ENCODE measurements at regions not wholly inside any gene's neighbourhood (a gene's known extent, or its start where the extent isn't known, plus 50 kb on each side); places are given as distances from the start of the nearest gene placed in this dataset.

DNA sequence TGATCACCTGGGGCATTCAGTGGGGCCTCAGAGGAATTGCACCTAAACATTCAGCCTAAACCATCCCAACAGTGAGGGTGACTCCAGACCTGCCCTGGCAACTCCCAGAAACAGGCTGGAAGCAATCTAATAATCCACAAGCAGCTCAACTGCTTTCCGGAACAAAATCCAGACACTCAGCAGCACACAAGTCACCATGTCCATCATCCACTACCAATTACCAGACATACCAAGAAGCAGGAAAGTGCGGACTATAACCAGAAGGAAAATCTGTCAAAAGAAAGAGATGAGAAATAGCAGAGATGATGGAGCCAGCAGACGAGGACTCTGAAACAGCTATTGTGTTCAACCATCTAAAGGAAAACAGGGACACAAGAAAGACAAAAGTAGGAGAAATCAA, 342.6 kb upstream of the ZMIZ1 start:
- TF ChIP-seq ZFX (IDR thresholded peaks at IDR 0.05; ENCODE audit: borderline replicate concordance) = no peak
- TF ChIP-seq, protein P1, sequence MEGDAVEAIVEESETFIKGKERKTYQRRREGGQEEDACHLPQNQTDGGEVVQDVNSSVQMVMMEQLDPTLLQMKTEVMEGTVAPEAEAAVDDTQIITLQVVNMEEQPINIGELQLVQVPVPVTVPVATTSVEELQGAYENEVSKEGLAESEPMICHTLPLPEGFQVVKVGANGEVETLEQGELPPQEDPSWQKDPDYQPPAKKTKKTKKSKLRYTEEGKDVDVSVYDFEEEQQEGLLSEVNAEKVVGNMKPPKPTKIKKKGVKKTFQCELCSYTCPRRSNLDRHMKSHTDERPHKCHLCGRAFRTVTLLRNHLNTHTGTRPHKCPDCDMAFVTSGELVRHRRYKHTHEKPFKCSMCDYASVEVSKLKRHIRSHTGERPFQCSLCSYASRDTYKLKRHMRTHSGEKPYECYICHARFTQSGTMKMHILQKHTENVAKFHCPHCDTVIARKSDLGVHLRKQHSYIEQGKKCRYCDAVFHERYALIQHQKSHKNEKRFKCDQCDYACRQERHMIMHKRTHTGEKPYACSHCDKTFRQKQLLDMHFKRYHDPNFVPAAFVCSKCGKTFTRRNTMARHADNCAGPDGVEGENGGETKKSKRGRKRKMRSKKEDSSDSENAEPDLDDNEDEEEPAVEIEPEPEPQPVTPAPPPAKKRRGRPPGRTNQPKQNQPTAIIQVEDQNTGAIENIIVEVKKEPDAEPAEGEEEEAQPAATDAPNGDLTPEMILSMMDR (IDR thresholded peaks at IDR 0.05) = no peak
- no peak overlapping the region for H3K27ac ChIP-seq

- TF ChIP-seq, protein P1 (IDR thresholded peaks at IDR 0.05) = no peak
- no peak for TF ChIP-seq ZFX (IDR thresholded peaks at IDR 0.05; ENCODE audit: borderline replicate concordance)
- H3K27ac ChIP-seq = no peak overlapping the region
Observed at GRCh38 chr10:78727251-78727650, 341.5 kb upstream of the ZMIZ1 start.

DNA sequence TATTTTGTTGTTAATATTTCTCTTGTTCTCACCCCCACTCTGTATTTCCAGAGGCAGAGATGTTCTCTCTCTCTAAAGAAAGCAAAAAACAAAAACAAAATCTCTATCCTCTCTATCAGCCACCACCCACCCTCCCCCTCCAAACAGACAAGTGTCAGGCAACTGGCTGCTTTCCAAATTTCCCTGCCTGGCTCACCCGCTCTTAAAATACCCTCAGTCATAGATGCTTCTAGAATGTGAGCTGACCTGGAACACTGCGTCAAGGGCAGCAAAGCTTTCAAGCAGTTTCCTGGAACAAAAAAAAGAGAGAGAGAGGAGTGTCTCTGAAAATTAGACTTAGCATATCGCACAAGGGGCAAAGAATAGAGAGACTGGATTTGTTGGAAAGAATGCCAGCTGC, 341.0 kb upstream of the ZMIZ1 start:
- no peak overlapping the region for H3K27ac ChIP-seq
- no peak for TF ChIP-seq ZFX (IDR thresholded peaks at IDR 0.05; ENCODE audit: borderline replicate concordance)
- TF ChIP-seq, protein P1 (IDR thresholded peaks at IDR 0.05) = no peak

GRCh38 chr10:78728176-78728575, 340.6 kb upstream of the ZMIZ1 start:
- H3K27ac ChIP-seq = no peak overlapping the region
- TF ChIP-seq, protein P1 (IDR thresholded peaks at IDR 0.05) = no peak
- TF ChIP-seq ZFX (IDR thresholded peaks at IDR 0.05; ENCODE audit: borderline replicate concordance) = no peak

GRCh38 chr10:78729366-78729765, 339.4 kb upstream of the ZMIZ1 start:
- H3K27ac ChIP-seq = peak overlapping the region; percentile 57
- TF ChIP-seq ZFX (IDR thresholded peaks at IDR 0.05; ENCODE audit: borderline replicate concordance) = no peak
- TF ChIP-seq, protein P1 (IDR thresholded peaks at IDR 0.05) = peak; percentile 22

- H3K27ac ChIP-seq = peak overlapping the region; percentile 57
- TF ChIP-seq, protein P1 (IDR thresholded peaks at IDR 0.05) = no peak
- no peak for TF ChIP-seq ZFX (IDR thresholded peaks at IDR 0.05; ENCODE audit: borderline replicate concordance)
Observed at GRCh38 chr10:78729800-78730199, 339.0 kb upstream of the ZMIZ1 start.

- no peak overlapping the region for H3K27ac ChIP-seq
- TF ChIP-seq, protein P1 (IDR thresholded peaks at IDR 0.05) = no peak
- no peak for TF ChIP-seq ZFX (IDR thresholded peaks at IDR 0.05; ENCODE audit: borderline replicate concordance)
Observed at GRCh38 chr10:78730754-78731153, 338.0 kb upstream of the ZMIZ1 start.

Measured in 22Rv1 (cell line).